ENCODE measurements at regions not wholly inside any gene's neighbourhood (a gene's known extent, or its start where the extent isn't known, plus 50 kb on each side); places are given as distances from the start of the nearest gene placed in this dataset.
"Not testable (repeated sequence)": the region's sequence is repeated elsewhere in the genome, so short reads cannot be mapped to it uniquely, and the experiment has no call there.

DNA sequence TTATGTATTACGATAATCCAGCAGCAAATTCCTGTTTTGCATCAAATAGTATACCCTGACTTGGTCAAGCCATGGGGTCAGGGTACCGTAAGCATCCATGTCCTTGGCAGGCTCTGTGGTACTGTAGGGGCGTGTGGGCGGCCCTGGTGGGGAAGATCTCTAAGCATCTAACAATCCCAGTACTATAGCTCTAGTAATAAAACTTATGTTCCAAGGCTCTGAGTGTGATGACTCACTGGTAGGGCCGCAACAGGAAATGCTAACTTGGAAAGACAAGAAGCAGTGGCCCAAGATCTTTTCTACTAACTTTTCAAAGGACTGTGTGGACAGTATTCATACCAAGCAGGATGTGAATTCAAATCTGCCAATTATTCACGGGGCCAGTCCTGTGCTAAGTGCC lies 63.8 kb downstream of the CLEC18A start:
- not testable (repeated sequence) for DNase-seq (ENCODE audit: low read depth, low spot score)

DNA sequence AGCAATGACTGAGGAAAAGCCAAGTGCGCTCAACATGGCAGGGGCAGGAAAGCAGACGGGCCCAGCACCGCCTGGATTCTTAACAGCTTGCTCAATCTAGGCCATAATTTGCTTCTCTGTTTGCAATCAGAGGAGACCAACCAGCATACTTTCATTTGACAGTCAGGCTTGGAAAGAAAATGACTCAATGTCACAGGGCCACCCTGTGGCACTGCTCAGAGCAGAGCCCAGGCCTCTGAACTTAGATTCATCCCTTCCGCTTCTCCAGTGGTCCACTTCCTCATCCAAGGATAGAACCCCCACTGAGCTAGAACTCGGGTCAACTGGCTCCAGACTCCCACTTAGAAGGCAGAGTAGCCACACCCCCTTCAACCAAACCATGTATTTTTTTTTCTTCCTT lies 65.6 kb downstream of the CLEC18A start:
- DNase-seq (ENCODE audit: low read depth, low spot score), result not testable (repeated sequence)

DNA sequence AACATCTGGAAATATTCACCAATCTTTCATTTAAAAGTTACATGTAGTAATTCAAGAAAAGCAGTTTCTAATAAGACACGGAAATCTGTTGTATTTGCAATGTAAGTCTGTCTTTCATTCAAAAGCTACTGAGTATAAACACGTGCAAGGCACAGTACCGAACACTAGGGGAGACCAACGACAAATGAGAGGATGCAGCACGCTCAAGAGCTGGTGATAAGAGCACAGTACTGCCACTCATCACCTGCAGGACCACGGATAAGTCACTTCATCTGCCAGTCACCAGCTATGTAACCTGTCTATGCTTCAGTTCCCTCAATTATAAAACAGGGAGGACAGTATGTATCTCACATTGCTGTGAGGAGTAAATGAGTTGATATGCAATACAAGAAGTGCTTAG lies 67.1 kb downstream of the CLEC18A start:
- peak; percentile 4 for DNase-seq (ENCODE audit: low read depth, low spot score)

DNA sequence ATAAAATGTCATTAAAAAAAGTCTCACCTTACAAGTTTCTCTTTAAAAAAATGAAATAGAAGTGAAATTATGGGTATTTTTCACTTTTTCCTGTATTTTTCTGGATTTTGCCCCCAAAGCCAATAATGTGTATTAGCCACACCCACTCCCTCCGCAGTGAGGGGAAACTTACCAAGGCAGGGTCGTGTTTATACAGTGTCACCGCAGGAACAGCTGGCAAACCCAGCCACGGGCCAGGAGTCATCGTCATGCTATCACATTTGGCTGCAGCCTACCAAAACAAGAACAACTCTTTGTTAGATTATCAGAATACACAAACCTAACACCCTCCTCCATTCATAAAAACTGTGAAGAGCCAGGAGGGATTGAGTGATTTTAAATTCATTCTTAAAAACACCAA lies 72.1 kb downstream of the CLEC18A start:
- not testable (repeated sequence) for DNase-seq (ENCODE audit: low read depth, low spot score)

DNA sequence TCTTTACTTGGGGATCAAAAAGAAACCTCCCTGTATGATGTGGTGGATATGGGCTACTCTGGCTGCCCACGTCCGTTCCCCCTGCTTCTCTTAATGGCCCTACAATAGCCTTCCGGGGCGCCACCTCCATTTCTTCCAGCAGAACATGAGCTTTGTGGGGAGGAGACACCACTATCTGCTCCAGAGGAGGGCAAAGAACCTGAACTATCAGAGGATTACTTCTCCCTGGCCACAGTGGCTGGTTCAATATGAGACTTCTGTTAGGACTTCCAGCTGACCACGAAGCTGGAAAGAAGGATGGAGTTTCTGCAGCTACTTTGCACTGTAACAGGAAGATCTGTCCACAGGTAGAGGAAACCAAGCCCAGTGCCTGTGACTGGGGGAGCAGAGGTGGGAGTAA lies 72.8 kb downstream of the CLEC18A start:
- not testable (repeated sequence) for DNase-seq (ENCODE audit: low read depth, low spot score)

DNA sequence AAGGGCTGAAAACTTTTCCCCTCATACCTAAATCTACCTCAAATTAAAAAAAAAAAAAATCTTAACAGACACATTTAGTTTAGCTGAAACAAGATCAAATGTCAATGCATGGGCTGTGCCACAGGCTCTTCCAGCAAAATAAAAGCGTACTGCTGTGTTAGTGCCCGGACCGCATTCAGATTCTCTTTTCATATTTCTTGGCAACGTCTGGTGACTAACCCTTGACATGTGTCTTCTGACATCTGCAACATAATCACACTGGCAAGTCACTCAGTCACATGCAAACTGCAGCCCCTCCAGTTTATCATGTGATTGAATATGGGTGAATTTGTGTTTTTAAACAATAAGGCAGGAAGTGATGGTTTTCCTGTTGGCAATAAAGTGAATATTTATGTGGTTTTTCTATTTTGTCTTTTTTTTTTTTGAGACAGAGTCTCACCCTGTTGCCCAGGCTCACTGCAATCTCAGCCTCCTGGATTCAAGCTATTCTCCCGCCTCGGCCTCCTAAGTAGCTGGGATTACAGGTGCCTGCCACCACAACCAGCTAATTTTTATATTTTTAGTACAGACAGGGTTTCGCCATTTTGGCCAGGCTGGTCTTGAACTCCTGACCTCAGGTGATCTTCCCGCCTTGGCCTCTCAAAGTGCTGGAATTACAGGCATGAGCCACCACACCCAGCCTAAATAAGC lies 75.2 kb downstream of the CLEC18A start:
- peak; percentile 4 for DNase-seq (ENCODE audit: low read depth, low spot score)

DNA sequence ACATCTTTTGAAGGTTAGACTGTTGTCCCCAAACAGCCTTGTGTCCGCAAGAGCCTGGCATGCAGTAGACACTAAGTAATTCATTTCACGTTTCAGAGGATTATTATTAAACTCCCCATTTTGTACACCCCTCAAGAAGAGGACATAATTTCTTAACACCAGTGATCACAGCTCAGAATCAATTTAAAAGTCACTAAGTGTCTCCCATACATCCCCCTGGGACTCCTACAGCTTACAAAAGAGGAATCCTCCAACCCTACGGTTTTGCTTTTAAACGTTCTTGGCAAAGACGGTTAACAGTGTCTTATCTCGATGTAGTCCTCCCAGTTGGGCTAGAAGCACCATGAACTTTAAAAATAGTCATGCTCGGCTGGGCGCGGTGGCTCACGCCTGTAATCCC lies 81.2 kb upstream of the PDPR start:
- DNase-seq (ENCODE audit: low read depth, low spot score), result not testable (repeated sequence)

DNA sequence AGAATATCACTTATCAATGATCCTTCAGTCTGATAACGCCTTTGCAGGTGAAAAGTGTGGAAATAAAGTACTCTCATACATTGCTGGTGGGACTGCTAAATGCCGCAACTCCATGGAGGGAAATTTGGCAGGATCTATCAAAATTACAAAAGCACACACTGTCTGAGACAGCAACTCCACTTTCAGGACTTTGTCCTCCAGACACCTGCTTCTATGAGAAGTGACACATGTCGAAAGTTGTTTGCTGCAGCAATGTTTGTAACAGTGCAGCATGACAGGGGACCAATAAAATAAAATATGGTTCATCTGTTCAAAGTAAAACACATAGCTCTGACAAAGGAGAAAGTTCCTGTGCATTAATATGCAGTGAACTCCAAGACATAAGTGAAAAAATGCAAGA lies 76.2 kb upstream of the PDPR start:
- DNase-seq (ENCODE audit: low read depth, low spot score), result not testable (repeated sequence)

DNA sequence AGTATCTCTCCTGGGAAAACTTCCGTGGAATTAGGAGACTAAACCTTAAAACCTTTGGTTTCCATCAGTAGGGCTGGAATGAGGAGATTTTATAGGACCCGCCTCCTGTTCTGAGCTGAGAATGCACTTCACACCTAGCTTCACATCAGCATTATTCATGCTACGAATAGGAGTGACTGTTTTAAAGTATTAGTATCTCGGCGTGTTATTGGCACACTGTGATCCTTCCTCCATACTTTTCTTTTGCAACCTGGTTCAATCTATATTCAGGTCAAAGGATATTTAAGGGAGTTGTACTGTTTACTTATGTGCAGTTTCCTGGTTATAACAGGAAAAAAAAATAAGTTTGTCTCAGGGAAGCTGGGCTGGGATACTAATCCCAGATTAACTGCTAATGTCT lies 73.6 kb upstream of the PDPR start:
- not testable (repeated sequence) for DNase-seq (ENCODE audit: low read depth, low spot score)

DNA sequence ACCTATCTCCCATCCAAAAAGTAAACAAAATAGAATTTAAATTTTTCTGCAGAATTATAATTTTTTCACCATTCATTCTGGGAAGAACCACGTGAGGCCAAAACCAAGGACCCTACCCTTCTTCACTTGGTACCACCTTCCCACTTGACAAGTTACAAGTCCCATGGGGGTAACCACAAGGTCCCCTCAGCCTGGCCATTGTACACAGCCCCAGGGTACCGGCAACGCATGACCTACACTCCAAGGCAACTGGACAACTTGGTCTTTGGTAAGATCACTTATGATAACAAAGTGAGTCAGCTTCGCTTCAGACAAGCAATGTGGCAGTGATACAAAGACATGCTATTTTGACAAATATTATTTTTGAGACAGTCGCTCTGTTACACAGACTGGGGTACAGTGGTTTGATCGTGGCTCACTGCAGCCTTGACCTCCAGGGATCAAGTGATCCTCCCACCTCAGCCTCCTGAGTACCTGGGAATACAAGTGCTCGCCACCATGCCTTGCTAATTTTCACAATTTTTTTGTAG lies 70.5 kb upstream of the PDPR start:
- DNase-seq (ENCODE audit: low read depth, low spot score), result not testable (repeated sequence)

DNA sequence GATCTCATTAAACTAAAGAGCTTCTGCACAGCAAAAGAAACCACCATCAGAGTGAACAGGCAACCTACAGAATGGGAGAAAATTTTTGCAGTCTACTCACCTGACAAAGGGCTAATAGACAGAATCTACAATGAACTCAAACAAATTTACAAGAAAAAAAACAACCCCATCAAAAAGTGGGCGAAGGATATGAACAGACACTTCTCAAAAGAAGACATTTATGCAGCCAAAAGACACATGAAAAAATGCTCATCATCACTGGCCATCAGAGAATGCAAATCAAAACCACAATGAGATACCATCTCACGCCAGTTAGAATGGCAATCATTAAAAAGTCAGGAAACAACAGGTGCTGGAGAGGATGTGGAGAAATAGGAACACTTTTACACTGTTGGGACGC lies 67.6 kb upstream of the PDPR start:
- not testable (repeated sequence) for DNase-seq (ENCODE audit: low read depth, low spot score)

DNA sequence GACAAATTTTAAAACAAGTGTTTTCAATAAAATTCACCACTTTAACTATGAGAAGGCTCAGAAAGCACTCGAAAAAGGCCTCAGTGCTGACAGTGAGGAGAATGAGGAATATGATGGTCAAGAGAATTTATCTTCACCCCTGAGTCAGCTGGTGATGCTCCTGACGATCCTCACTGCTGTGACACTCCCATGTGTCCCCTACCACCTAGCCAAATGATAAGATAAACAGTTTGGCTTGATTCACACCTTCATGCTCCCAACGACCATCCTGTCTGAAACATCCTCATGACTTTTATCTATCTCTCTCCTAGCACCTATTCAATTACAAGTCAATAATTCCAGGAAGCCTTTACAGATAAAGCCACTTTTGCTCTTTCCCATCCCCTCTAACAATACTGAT lies 66.0 kb upstream of the PDPR start:
- not testable (repeated sequence) for DNase-seq (ENCODE audit: low read depth, low spot score)

DNA sequence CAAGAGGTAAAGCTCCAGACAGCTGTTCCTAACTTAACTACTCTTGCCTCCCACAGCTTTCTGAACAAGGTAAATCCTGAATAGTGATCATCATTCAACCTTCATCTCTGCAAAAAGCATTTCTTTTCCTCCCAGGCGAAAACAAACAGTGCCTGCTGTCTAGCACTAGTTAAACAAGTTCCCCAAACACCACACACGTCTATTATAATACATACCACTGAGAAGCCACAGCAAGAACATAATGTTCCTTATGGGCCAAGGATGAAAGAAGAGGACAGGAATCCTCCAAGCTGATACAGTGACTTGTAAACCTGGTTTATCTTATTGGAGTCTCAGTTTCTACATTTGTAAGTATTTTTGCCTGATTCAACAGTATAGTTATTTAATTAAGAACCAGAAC lies 56.1 kb upstream of the PDPR start:
- DNase-seq (ENCODE audit: low read depth, low spot score), result not testable (repeated sequence)

DNA sequence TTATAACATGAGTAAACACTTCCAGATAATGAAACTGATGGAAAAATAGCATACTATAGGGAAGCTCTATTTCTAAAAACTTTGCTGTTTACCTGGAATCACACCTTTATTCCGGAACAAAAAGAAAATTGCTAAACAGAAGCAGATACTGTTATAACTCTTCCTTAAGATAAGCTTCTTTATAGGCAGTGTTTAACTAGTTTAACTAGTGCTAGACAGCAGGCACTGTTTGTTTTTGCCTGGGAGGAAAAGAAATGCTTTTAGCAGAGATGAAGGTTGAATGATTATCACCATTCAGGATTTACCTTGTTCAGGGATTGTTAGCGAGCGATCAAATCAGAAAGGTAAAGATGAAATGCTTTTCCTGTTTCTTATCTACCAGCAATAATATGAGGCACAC lies 54.7 kb upstream of the PDPR start:
- not testable (repeated sequence) for DNase-seq (ENCODE audit: low read depth, low spot score)

DNA sequence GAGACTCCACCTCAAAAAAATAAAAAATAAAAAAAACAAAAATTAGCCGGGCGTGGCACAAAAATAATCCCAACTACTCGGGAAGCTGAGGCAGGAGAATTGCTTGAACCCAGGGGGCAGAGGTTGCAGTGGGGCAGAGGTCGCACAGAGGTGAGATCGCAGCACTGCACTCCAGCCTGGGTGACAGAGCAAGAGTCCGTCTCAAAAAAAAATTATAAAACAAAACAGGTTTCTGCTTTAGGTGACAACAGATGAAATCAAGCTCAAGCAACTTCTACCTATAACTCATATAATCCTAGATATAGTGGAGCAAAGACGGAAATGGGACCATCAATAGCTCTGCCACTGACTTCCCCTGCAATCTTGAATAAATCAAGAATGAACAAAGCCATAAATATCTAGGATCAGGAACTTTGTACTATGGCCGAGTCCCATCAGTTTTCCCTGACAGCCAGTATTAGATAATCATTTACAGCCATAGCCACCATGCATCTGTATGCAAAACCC lies 53.6 kb upstream of the PDPR start:
- DNase-seq (ENCODE audit: low read depth, low spot score), result not testable (repeated sequence)

DNA sequence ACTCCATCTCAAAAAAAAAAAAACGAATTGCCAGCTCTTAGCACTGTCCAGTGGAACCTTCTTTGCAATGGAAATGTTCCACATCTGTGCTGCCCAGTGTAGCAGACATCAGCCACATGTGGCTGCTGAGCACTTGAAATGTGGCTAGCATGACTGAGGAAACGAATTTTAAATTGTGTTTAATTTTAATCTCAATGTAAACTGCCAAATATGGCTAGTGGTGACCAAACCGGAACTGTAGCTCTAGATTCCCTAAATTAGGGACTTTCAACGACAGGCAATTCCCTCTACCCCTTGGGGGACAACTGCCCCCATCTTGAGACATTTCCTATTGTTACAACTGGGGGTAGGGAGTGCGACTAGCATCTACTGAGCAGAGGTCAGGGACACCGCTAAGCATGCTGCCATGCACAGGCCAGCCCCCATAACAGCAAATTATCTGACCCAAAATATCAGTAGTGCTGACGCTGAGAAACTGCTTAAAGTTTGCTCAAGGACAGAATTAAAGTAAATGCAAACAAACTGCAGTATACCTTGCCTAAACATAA lies 52.4 kb upstream of the PDPR start:
- DNase-seq (ENCODE audit: low read depth, low spot score), result not testable (repeated sequence)

DNA sequence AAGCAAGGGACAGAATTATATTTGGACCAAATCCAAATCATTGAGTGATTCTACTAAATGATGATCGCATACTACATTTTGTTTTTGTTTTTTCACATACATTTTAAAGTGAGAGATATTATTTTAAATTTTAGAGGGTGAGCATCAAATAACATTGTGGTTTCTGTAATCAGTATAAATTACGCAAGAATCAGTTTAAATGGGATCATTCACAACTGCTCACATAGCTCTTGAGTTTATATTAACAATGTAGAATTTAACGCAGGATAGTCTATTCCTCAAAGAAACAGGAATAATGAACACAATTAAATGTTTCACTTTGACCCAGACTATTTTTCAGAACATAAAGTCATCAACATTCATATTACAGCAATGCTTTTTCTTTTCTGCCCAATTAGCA lies 51.2 kb upstream of the PDPR start:
- not testable (repeated sequence) for DNase-seq (ENCODE audit: low read depth, low spot score)

Measured in activated CD4-positive, CD25-positive, alpha-beta regulatory T cell treated with anti-CD3 and anti-CD28 coated beads, Interleukin-2, amount 50 U/mL, for 16 hours (primary cell).